ENCODE measurements at regions not wholly inside any gene's neighbourhood (a gene's known extent, or its start where the extent isn't known, plus 50 kb on each side); places are given as distances from the start of the nearest gene placed in this dataset.

- TF ChIP-seq, protein P1, sequence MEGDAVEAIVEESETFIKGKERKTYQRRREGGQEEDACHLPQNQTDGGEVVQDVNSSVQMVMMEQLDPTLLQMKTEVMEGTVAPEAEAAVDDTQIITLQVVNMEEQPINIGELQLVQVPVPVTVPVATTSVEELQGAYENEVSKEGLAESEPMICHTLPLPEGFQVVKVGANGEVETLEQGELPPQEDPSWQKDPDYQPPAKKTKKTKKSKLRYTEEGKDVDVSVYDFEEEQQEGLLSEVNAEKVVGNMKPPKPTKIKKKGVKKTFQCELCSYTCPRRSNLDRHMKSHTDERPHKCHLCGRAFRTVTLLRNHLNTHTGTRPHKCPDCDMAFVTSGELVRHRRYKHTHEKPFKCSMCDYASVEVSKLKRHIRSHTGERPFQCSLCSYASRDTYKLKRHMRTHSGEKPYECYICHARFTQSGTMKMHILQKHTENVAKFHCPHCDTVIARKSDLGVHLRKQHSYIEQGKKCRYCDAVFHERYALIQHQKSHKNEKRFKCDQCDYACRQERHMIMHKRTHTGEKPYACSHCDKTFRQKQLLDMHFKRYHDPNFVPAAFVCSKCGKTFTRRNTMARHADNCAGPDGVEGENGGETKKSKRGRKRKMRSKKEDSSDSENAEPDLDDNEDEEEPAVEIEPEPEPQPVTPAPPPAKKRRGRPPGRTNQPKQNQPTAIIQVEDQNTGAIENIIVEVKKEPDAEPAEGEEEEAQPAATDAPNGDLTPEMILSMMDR (IDR thresholded peaks at IDR 0.05; ENCODE audit: low read depth, low read length, poor library complexity, severe bottlenecking), result no peak
- no peak for TF ChIP-seq EZH2phosphoT487 (IDR thresholded peaks at IDR 0.05; ENCODE audit: borderline replicate concordance, low read length)
These were observed 379.0 kb upstream of the SLC30A5 start for GRCh38 chr5:68714810-68715209.

All from DOHH2 (cell line).